Calu3 (cell line): ENCODE measurements at regions not wholly inside any gene's neighbourhood (a gene's known extent, or its start where the extent isn't known, plus 50 kb on each side); places are given as distances from the start of the nearest gene placed in this dataset.
"Not testable (repeated sequence)": the region's sequence is repeated elsewhere in the genome, so short reads cannot be mapped to it uniquely, and the experiment has no call there.

Experiments
- BruUV-seq: library from RNA; stranded (reverse); fragments of 400-500 nt; replicated peaks from 2 replicates; lab custom pipeline; 2021; lab: Mats Ljungman, UMichigan
- CTCF ChIA-PET: fragments of 300-600 bp; sonication (Branson Sonifier 250); formaldehyde crosslinking; loops from one replicate; lab custom pipeline; 2022; ENCODE audit warnings: antibody characterized with exemption; lab: Charles Lee
- DNase-seq: peaks from one replicate; pipeline ENCODE4 v3.0.0; 2022
- H3K27ac Mint-ChIP-seq: one replicate; pipeline ENCODE4 v1.8.0; 2022; ENCODE audit warnings: mixed read lengths; ENCODE audit not compliant: unreplicated experiment
- H3K27me3 Mint-ChIP-seq: one replicate; pipeline ENCODE4 v1.8.0; 2022; ENCODE audit warnings: mixed read lengths; ENCODE audit not compliant: unreplicated experiment
- H3K36me3 Mint-ChIP-seq: one replicate; pipeline ENCODE4 v1.8.0; 2022; ENCODE audit warnings: mild to moderate bottlenecking, moderate library complexity, mixed read lengths; ENCODE audit not compliant: insufficient read depth, unreplicated experiment
- H3K4me1 Mint-ChIP-seq: one replicate; pipeline ENCODE4 v1.8.0; 2022; ENCODE audit warnings: mild to moderate bottlenecking, low read depth, mixed read lengths; ENCODE audit not compliant: unreplicated experiment
- H3K4me3 Mint-ChIP-seq: one replicate; pipeline ENCODE4 v1.8.0; 2022; ENCODE audit warnings: mild to moderate bottlenecking, low read depth, moderate library complexity, mixed read lengths; ENCODE audit not compliant: unreplicated experiment
- H3K9me3 Mint-ChIP-seq: one replicate; pipeline ENCODE4 v1.8.0; 2022; ENCODE audit warnings: low read depth, mixed read lengths; ENCODE audit not compliant: unreplicated experiment
- intact Hi-C: fragments of 100-400 bp; cut with micrococcal nuclease; formaldehyde crosslinking; loops from one replicate; pipeline ENCODE4 v1.10.0; 2022; ENCODE audit not compliant: unreplicated experiment
- TF ChIP-seq, protein P1 (sequence below): fragments of 200-600 bp; IDR thresholded peaks from one replicate; pipeline ENCODE4 v1.8.0; 2022; ENCODE audit warnings: antibody characterized with exemption; ENCODE audit not compliant: unreplicated experiment

GRCh38 chr9:104313396-104314110 is 190.5 kb upstream of the OR13F1 start:
- BruUV-seq, result no TSS peak
- Mint-ChIP-seq H3K4me3 (no peak overlapping the region), H3K36me3 (no peaks in the 10 kb centered on the region), H3K9me3 (peaks cover 3% of the 10 kb centered on the region), H3K27me3 (no peaks in the 10 kb centered on the region), H3K4me1 (no peaks in the 10 kb centered on the region), H3K27ac (no peak overlapping the region)
- no peak for DNase-seq
- TF ChIP-seq, protein P1, sequence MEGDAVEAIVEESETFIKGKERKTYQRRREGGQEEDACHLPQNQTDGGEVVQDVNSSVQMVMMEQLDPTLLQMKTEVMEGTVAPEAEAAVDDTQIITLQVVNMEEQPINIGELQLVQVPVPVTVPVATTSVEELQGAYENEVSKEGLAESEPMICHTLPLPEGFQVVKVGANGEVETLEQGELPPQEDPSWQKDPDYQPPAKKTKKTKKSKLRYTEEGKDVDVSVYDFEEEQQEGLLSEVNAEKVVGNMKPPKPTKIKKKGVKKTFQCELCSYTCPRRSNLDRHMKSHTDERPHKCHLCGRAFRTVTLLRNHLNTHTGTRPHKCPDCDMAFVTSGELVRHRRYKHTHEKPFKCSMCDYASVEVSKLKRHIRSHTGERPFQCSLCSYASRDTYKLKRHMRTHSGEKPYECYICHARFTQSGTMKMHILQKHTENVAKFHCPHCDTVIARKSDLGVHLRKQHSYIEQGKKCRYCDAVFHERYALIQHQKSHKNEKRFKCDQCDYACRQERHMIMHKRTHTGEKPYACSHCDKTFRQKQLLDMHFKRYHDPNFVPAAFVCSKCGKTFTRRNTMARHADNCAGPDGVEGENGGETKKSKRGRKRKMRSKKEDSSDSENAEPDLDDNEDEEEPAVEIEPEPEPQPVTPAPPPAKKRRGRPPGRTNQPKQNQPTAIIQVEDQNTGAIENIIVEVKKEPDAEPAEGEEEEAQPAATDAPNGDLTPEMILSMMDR, result no peak
- CTCF ChIA-PET, result no interaction called here
- intact Hi-C loops, result no loop called here

- BruUV-seq, CTCF ChIA-PET, DNase-seq, H3K4me1 Mint-ChIP-seq, intact Hi-C loops, H3K27me3 Mint-ChIP-seq, H3K36me3 Mint-ChIP-seq, H3K9me3 Mint-ChIP-seq, H3K27ac Mint-ChIP-seq, H3K4me3 Mint-ChIP-seq: not testable (repeated sequence)
These were observed 187.7 kb upstream of the OR13F1 start for GRCh38 chr9:104316201-104317009.

DNA sequence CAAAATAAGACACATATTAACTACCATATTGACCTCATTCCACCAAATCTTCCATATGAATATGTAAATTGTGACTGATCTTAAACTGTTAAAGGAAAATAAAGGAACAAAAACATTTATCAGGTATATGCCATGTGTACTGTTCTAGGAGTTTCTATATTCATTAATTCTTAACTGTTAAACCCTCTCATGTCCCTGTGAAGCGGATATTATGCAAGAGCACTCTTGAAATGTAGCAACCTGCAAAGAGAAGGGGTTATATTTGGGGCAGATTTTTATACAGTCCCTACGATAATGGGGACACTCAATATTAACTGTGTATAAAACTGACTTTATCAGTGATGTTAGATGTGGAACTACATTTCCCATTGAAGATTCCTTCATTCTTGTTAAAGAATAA is 184.9 kb upstream of the OR13F1 start:
- H3K27me3 Mint-ChIP-seq, result no peaks in the 10 kb centered on the region
- H3K4me3 Mint-ChIP-seq, result no peak overlapping the region
- TF ChIP-seq, protein P1, result no peak
- intact Hi-C loops, result no loop called here
- BruUV-seq, result no TSS peak
- H3K9me3 Mint-ChIP-seq, result peaks cover 11% of the 10 kb centered on the region
- H3K27ac Mint-ChIP-seq, result no peak overlapping the region
- no peak for DNase-seq
- CTCF ChIA-PET, result no interaction called here
- H3K36me3 Mint-ChIP-seq, result no peaks in the 10 kb centered on the region
- no peaks in the 10 kb centered on the region for H3K4me1 Mint-ChIP-seq

DNA sequence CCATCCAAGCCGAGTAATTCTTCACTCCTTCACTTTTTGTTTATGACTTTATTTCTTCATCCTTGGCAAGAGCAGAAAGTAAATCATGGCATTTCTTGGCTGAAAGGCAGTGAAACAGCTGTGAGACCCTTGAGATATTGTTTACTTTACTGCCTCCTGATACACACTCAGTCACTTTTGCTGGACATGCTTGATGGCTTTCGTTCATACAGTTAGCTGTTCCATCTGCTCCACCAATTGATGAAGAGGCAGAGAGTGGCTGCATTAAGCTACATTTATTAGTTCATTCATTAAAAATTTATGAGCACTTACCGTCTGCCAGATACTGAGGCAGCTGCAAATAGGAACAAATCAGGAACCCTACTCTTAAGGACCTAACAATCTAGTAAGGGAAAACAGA is 184.4 kb upstream of the OR13F1 start:
- no TSS peak for BruUV-seq
- TF ChIP-seq, protein P1, result no peak
- CTCF ChIA-PET, result no interaction called here

DNA sequence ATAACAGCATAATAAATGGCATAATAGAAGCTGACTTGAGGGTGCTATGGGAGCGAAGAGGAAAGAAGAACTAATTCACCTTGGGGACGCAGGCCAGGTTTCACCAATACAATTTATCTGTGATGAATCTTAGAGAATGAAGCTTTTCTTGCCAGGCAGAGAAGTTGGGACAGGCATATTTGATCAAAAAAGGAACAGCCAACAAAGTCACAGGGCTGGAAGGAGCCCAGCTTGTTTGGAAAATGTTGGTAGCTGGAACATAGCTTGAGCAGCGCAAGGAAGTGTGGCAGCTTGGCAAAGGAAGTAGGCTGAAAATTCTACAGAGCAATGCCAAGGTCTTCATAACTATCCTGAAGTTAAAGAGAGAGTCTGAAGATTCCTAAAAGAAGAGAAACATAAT is 181.5 kb upstream of the OR13F1 start:
- DNase-seq, result no peak
- intact Hi-C loops, result no loop called here
- TF ChIP-seq, protein P1, result no peak
- H3K36me3 Mint-ChIP-seq, result no peaks in the 10 kb centered on the region
- CTCF ChIA-PET, result no interaction called here
- no peak overlapping the region for H3K27ac Mint-ChIP-seq
- no peaks in the 10 kb centered on the region for H3K27me3 Mint-ChIP-seq
- no peak overlapping the region for H3K4me3 Mint-ChIP-seq
- no peaks in the 10 kb centered on the region for H3K4me1 Mint-ChIP-seq
- H3K9me3 Mint-ChIP-seq, result peaks cover 10% of the 10 kb centered on the region
- no TSS peak for BruUV-seq

More for the DNA sequence above, 184.4 kb upstream of the OR13F1 start:
- intact Hi-C loops, result no loop called here
- Mint-ChIP-seq H3K27ac (no peak overlapping the region), H3K27me3 (no peaks in the 10 kb centered on the region), H3K36me3 (no peaks in the 10 kb centered on the region), H3K4me3 (no peak overlapping the region), H3K9me3 (peaks cover 11% of the 10 kb centered on the region), H3K4me1 (no peaks in the 10 kb centered on the region)
- no peak for DNase-seq

DNA sequence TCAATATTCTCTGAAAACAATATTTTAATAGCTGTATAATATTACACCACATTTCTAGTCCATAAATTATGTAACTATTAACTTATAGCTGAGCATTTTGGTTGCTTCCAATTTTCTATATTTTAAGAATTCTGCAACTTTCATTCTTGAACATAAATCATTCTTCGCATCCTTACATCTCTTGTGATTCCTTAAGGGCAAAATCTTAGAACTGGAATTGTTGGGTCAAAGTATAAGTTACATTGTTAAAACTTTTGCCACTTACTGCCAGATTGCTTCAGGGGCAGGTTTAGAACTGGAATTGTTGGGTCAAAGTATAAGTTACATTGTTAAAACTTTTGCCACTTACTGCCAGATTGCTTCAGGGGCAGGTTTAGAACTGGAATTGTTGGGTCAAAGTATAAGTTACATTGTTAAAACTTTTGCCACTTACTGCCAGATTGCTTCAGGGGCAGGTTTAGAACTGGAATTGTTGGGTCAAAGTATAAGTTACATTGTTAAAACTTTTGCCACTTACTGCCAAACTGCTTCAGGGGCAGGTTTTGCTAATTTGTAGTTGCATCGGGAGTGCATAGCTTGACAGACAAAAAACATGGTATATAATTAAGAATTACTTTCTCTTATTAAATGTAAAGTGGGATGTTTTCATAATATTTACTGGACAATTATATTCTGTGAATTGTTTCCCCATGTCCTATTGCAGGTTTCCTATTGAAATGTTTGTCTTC is 179.9 kb upstream of the OR13F1 start:
- H3K36me3 Mint-ChIP-seq, H3K4me1 Mint-ChIP-seq, H3K9me3 Mint-ChIP-seq, H3K27ac Mint-ChIP-seq, H3K27me3 Mint-ChIP-seq, CTCF ChIA-PET, BruUV-seq, DNase-seq, H3K4me3 Mint-ChIP-seq, intact Hi-C loops: not testable (repeated sequence)
